ENCODE measurements at regions not wholly inside any gene's neighbourhood (a gene's known extent, or its start where the extent isn't known, plus 50 kb on each side); places are given as distances from the start of the nearest gene placed in this dataset.

GRCh38 chr4:23560748-23561147, 329.1 kb downstream of the PPARGC1A start:
- no peak for TF ChIP-seq EZH2 (IDR thresholded peaks at IDR 0.05)
- no peak for TF ChIP-seq POLR2AphosphoS5 (IDR thresholded peaks at IDR 0.05; ENCODE audit: borderline replicate concordance, low read depth, low read length)
